SK-N-SH treated with all-trans-retinoic acid at 6 μM for 48 hours (cell line): ENCODE measurements at regions not wholly inside any gene's neighbourhood (a gene's known extent, or its start where the extent isn't known, plus 50 kb on each side); places are given as distances from the start of the nearest gene placed in this dataset.

ENCODE experiments used
- ATAC-seq: fragments of 200-7000 bp; cut with Tn5 transposase; 3 replicates; pipeline ENCODE4 v1.9.1; 2020; ENCODE audit warnings: mild to moderate bottlenecking, moderate library complexity
- ARNTL ChIP-seq: fragments of 450-650 bp; formaldehyde crosslinking; IDR thresholded peaks from 2 replicates; pipeline ENCODE4 v1.5.0; 2020; ENCODE audit warnings: low read depth, mild to moderate bottlenecking, moderate library complexity, borderline replicate concordance
- BACH2 ChIP-seq: fragments of 250-450 bp; sonication (Bioruptor Pico); IDR thresholded peaks from 2 replicates; pipeline ENCODE4 v1.9.0; 2021; ENCODE audit warnings: mild to moderate bottlenecking, borderline replicate concordance
- CSDC2 ChIP-seq: fragments of 250-450 bp; sonication (Bioruptor Pico); IDR thresholded peaks from 2 replicates; pipeline ENCODE4 v1.5.0; 2020; ENCODE audit warnings: mild to moderate bottlenecking, moderate library complexity
- GLIS3 ChIP-seq: fragments of 250-450 bp; sonication (Bioruptor Pico); IDR thresholded peaks from 2 replicates; pipeline ENCODE4 v1.5.0; 2020; ENCODE audit warnings: mild to moderate bottlenecking, moderate library complexity
- ISL1 ChIP-seq: fragments of 250-450 bp; sonication (Bioruptor Pico); IDR thresholded peaks from 2 replicates; pipeline ENCODE4 v2.1.2; 2022; ENCODE audit warnings: mild to moderate bottlenecking, moderate library complexity
- OSR1 ChIP-seq: fragments of 250-450 bp; sonication (Bioruptor Pico); IDR thresholded peaks from 2 replicates; pipeline ENCODE4 v1.8.0; 2022; ENCODE audit warnings: moderate library complexity, mild to moderate bottlenecking, inconsistent platforms
- PPARA ChIP-seq: fragments of 250-450 bp; sonication (Bioruptor Pico); IDR thresholded peaks from 2 replicates; pipeline ENCODE4 v1.5.0; 2020; ENCODE audit warnings: mild to moderate bottlenecking, borderline replicate concordance
- RARB ChIP-seq: fragments of 250-450 bp; sonication (Bioruptor Pico); IDR thresholded peaks from 2 replicates; pipeline ENCODE4 v1.8.0; 2021; ENCODE audit warnings: mild to moderate bottlenecking, moderate library complexity
- SNAI2 ChIP-seq: fragments of 250-450 bp; sonication (Bioruptor Pico); IDR thresholded peaks from 2 replicates; pipeline ENCODE4 v1.5.0; 2020; ENCODE audit warnings: mild to moderate bottlenecking, moderate library complexity
- TCF4 ChIP-seq: fragments of 250-450 bp; sonication (Bioruptor Pico); IDR thresholded peaks from 2 replicates; pipeline ENCODE4 v1.8.0; 2021; ENCODE audit warnings: mild to moderate bottlenecking, moderate library complexity, borderline replicate concordance
- TOX ChIP-seq: fragments of 250-450 bp; sonication (Bioruptor Pico); IDR thresholded peaks from 2 replicates; pipeline ENCODE4 v1.8.0; 2021; ENCODE audit warnings: mild to moderate bottlenecking, moderate library complexity, borderline replicate concordance
- ZC3H10 ChIP-seq: fragments of 250-450 bp; sonication (Bioruptor Pico); IDR thresholded peaks from 2 replicates; pipeline ENCODE4 v1.5.1; 2021; ENCODE audit warnings: mild to moderate bottlenecking, moderate library complexity
- ZFP3 ChIP-seq: fragments of 250-450 bp; sonication (Bioruptor Pico); IDR thresholded peaks from 2 replicates; pipeline ENCODE4 v1.5.0; 2020; ENCODE audit warnings: mild to moderate bottlenecking, moderate library complexity
- ZFP30 ChIP-seq: fragments of 450-650 bp; formaldehyde crosslinking; IDR thresholded peaks from 2 replicates; pipeline ENCODE4 v1.5.0; 2022; ENCODE audit warnings: mild to moderate bottlenecking, moderate library complexity
- ZNF565 ChIP-seq: fragments of 450-650 bp; formaldehyde crosslinking; conservative IDR thresholded peaks from 2 replicates; pipeline ENCODE4 v1.5.0; 2020; ENCODE audit warnings: low read depth, mild to moderate bottlenecking, moderate library complexity
- ZNF8 ChIP-seq: fragments of 450-650 bp; formaldehyde crosslinking; IDR thresholded peaks from 2 replicates; pipeline ENCODE4 v1.5.0; 2020; ENCODE audit warnings: mild to moderate bottlenecking, moderate library complexity
- TF ChIP-seq, protein P1 (sequence below): fragments of 250-450 bp; sonication (Bioruptor Pico); IDR thresholded peaks from 2 replicates; pipeline ENCODE4 v1.5.0; 2020; ENCODE audit warnings: mild to moderate bottlenecking, moderate library complexity
- TF ChIP-seq, protein P2 (sequence below): fragments of 250-450 bp; sonication (Bioruptor Pico); IDR thresholded peaks from 2 replicates; pipeline ENCODE4 v1.8.0; 2021; ENCODE audit warnings: low read depth, mild to moderate bottlenecking, moderate library complexity, borderline replicate concordance
- TF ChIP-seq, protein P3 (sequence below): fragments of 250-450 bp; sonication (Bioruptor Pico); IDR thresholded peaks from 2 replicates; pipeline ENCODE4 v1.5.1; 2021; ENCODE audit warnings: mild to moderate bottlenecking, moderate library complexity
- TF ChIP-seq, protein P4 (sequence below): fragments of 250-450 bp; sonication (Bioruptor Pico); IDR thresholded peaks from 2 replicates; pipeline ENCODE4 v1.5.1; 2020; ENCODE audit warnings: low read depth, mild to moderate bottlenecking, moderate library complexity
- TF ChIP-seq, protein P5 (sequence below): fragments of 250-450 bp; sonication (Bioruptor Pico); IDR thresholded peaks from 2 replicates; pipeline ENCODE4 v1.8.0; 2020; ENCODE audit warnings: mild to moderate bottlenecking, moderate library complexity, borderline replicate concordance

DNA sequence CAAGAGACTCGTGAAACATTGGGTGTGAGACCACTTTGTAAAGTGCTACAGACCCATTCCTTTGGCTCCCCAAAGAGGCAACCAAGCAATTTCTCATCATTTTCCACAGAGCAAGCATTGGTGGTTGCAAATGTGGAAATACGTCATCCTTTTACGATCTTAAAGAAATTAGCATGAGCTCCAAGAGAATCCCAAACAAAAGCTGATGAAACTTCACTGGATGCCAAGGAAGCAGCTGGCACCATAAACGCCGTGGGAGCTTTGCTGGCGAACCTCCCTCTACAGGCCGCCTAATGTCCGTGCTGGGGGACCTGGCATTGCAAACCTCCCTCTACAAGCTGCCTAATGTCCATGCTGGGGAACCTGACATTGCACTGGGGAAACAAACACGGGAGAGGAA lies 432.4 kb downstream of the ACTL7B start:
- ATAC-seq, result no peak
- TF ChIP-seq, protein P1, sequence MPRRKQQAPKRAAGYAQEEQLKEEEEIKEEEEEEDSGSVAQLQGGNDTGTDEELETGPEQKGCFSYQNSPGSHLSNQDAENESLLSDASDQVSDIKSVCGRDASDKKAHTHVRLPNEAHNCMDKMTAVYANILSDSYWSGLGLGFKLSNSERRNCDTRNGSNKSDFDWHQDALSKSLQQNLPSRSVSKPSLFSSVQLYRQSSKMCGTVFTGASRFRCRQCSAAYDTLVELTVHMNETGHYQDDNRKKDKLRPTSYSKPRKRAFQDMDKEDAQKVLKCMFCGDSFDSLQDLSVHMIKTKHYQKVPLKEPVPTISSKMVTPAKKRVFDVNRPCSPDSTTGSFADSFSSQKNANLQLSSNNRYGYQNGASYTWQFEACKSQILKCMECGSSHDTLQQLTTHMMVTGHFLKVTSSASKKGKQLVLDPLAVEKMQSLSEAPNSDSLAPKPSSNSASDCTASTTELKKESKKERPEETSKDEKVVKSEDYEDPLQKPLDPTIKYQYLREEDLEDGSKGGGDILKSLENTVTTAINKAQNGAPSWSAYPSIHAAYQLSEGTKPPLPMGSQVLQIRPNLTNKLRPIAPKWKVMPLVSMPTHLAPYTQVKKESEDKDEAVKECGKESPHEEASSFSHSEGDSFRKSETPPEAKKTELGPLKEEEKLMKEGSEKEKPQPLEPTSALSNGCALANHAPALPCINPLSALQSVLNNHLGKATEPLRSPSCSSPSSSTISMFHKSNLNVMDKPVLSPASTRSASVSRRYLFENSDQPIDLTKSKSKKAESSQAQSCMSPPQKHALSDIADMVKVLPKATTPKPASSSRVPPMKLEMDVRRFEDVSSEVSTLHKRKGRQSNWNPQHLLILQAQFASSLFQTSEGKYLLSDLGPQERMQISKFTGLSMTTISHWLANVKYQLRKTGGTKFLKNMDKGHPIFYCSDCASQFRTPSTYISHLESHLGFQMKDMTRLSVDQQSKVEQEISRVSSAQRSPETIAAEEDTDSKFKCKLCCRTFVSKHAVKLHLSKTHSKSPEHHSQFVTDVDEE (CRISPR knock-in tag), result no peak
- TF ChIP-seq CSDC2 (CRISPR knock-in tag) (no peak), TOX (CRISPR knock-in tag) (no peak), SNAI2 (CRISPR knock-in tag) (no peak), ARNTL (no peak), PPARA (CRISPR knock-in tag) (no peak), ZFP3 (CRISPR knock-in tag) (no peak), ZNF565 (CRISPR knock-in tag) (no peak), BACH2 (CRISPR knock-in tag) (no peak), RARB (CRISPR knock-in tag) (no peak), TCF4 (no peak)
- TF ChIP-seq, protein P2, sequence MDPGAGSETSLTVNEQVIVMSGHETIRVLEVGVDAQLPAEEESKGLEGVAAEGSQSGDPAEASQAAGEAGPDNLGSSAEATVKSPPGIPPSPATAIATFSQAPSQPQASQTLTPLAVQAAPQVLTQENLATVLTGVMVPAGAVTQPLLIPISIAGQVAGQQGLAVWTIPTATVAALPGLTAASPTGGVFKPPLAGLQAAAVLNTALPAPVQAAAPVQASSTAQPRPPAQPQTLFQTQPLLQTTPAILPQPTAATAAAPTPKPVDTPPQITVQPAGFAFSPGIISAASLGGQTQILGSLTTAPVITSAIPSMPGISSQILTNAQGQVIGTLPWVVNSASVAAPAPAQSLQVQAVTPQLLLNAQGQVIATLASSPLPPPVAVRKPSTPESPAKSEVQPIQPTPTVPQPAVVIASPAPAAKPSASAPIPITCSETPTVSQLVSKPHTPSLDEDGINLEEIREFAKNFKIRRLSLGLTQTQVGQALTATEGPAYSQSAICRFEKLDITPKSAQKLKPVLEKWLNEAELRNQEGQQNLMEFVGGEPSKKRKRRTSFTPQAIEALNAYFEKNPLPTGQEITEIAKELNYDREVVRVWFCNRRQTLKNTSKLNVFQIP (CRISPR knock-in tag), result no peak
- TF ChIP-seq, protein P3, sequence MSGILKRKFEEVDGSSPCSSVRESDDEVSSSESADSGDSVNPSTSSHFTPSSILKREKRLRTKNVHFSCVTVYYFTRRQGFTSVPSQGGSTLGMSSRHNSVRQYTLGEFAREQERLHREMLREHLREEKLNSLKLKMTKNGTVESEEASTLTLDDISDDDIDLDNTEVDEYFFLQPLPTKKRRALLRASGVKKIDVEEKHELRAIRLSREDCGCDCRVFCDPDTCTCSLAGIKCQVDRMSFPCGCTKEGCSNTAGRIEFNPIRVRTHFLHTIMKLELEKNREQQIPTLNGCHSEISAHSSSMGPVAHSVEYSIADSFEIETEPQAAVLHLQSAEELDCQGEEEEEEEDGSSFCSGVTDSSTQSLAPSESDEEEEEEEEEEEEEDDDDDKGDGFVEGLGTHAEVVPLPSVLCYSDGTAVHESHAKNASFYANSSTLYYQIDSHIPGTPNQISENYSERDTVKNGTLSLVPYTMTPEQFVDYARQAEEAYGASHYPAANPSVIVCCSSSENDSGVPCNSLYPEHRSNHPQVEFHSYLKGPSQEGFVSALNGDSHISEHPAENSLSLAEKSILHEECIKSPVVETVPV (CRISPR knock-in tag), result no peak

DNA sequence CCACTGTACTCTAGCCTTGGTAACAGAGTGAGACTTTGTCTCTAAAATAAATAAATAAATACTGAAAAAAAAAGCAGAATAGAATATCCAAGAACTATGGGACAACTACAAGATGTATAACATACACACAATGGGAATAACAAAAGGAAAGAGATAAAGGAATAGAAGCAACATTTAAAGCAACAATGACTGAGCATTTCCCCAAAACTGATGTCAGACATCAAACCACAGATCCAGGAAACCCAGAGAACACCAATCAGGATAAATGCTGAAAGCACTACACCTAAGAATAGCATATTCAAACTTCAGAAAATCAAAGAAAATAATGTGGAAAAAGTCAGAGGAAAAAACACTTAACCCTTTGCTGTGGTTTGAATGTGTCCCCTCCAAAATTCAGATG lies 436.4 kb downstream of the ACTL7B start:
- TF ChIP-seq ARNTL (no peak), ZC3H10 (CRISPR knock-in tag) (no peak), PPARA (CRISPR knock-in tag) (no peak), GLIS3 (CRISPR knock-in tag) (no peak), OSR1 (CRISPR knock-in tag) (no peak), ZFP3 (CRISPR knock-in tag) (no peak), TCF4 (no peak), ISL1 (CRISPR knock-in tag) (no peak)
- TF ChIP-seq, protein P4, sequence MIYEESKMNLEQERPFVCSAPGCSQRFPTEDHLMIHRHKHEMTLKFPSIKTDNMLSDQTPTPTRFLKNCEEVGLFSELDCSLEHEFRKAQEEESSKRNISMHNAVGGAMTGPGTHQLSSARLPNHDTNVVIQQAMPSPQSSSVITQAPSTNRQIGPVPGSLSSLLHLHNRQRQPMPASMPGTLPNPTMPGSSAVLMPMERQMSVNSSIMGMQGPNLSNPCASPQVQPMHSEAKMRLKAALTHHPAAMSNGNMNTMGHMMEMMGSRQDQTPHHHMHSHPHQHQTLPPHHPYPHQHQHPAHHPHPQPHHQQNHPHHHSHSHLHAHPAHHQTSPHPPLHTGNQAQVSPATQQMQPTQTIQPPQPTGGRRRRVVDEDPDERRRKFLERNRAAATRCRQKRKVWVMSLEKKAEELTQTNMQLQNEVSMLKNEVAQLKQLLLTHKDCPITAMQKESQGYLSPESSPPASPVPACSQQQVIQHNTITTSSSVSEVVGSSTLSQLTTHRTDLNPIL (CRISPR knock-in tag), result no peak
- TF ChIP-seq, protein P3 (CRISPR knock-in tag), result no peak
- TF ChIP-seq, protein P5, sequence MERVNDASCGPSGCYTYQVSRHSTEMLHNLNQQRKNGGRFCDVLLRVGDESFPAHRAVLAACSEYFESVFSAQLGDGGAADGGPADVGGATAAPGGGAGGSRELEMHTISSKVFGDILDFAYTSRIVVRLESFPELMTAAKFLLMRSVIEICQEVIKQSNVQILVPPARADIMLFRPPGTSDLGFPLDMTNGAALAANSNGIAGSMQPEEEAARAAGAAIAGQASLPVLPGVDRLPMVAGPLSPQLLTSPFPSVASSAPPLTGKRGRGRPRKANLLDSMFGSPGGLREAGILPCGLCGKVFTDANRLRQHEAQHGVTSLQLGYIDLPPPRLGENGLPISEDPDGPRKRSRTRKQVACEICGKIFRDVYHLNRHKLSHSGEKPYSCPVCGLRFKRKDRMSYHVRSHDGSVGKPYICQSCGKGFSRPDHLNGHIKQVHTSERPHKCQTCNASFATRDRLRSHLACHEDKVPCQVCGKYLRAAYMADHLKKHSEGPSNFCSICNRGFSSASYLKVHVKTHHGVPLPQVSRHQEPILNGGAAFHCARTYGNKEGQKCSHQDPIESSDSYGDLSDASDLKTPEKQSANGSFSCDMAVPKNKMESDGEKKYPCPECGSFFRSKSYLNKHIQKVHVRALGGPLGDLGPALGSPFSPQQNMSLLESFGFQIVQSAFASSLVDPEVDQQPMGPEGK (CRISPR knock-in tag), result no peak
- no peak for ATAC-seq

DNA sequence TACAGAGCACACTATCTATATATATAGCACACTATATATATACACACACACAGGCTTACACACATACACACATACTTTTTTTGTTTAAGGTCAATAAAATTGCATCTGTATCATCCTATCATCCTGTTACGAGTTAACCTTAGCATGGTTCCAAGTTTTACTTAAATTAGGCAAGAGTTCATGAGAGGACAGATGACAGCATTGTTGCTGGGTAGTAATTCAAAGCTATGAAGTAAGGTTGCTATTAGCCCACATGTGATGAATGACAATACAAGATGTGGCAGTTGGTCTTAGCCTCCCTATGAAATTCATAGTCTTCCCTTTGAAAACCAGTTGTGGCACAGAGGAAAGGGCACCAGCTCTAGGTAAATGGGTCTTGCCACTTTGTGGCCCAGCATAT lies 438.1 kb downstream of the ACTL7B start:
- no peak for ATAC-seq
- TF ChIP-seq ZNF8 (CRISPR knock-in tag) (no peak), GLIS3 (CRISPR knock-in tag) (no peak), ZFP30 (CRISPR knock-in tag) (no peak)
- TF ChIP-seq, all 23 proteins: peak for 0
